ENCODE measurements at regions not wholly inside any gene's neighbourhood (a gene's known extent, or its start where the extent isn't known, plus 50 kb on each side); places are given as distances from the start of the nearest gene placed in this dataset.
A peak's percentile ranks its signal among the peaks of the same experiment; 100 is the strongest.

DNA sequence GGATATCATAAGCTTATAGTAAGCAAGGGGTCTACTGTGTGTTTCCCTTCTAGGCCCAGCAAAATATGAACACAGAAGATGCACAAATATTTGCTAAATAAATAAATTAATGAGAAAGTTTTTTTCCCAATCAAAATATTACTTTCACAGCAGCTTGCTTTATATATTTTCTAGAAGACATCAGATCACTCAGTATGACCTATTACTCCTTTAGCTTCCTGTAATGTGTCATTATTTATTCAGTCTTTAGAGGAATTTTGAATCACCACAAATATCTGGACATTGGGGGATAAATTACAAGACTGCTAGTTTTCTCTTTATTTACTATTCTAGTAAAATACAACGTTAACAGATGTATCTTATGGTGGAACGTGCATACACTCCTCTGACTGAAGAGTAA, 765.8 kb upstream of the POM121L12 start:
- H3K9me2 ChIP-seq (replicated peaks; ENCODE audit: control insufficient read depth, low read length) = no peaks in the 10 kb centered on the region
- H3F3A ChIP-seq (ENCODE audit: control insufficient read depth, insufficient read depth) = no peaks in the 10 kb centered on the region
- no peaks in the 10 kb centered on the region for H3K4me1 ChIP-seq (ENCODE audit: control insufficient read depth, low read length)
- TF ChIP-seq, protein P1, sequence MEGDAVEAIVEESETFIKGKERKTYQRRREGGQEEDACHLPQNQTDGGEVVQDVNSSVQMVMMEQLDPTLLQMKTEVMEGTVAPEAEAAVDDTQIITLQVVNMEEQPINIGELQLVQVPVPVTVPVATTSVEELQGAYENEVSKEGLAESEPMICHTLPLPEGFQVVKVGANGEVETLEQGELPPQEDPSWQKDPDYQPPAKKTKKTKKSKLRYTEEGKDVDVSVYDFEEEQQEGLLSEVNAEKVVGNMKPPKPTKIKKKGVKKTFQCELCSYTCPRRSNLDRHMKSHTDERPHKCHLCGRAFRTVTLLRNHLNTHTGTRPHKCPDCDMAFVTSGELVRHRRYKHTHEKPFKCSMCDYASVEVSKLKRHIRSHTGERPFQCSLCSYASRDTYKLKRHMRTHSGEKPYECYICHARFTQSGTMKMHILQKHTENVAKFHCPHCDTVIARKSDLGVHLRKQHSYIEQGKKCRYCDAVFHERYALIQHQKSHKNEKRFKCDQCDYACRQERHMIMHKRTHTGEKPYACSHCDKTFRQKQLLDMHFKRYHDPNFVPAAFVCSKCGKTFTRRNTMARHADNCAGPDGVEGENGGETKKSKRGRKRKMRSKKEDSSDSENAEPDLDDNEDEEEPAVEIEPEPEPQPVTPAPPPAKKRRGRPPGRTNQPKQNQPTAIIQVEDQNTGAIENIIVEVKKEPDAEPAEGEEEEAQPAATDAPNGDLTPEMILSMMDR (IDR thresholded peaks at IDR 0.05; ENCODE audit: low read depth, low read length, poor library complexity, severe bottlenecking) = no peak
- TF ChIP-seq EZH2phosphoT487 (IDR thresholded peaks at IDR 0.05; ENCODE audit: borderline replicate concordance, low read length) = no peak
- H3K4me2 ChIP-seq (ENCODE audit: low read length) = no peak overlapping the region
- no peak overlapping the region for H3K4me3 ChIP-seq (ENCODE audit: low read length)
- no peaks in the 10 kb centered on the region for H4K20me1 ChIP-seq (ENCODE audit: control insufficient read depth, insufficient read depth, low read depth, low read length)
- no peaks in the 10 kb centered on the region for H3K79me2 ChIP-seq (ENCODE audit: control insufficient read depth, low read length)
- no peak overlapping the region for H3K27ac ChIP-seq (ENCODE audit: low read depth, low read length)
- H3K36me3 ChIP-seq (ENCODE audit: control insufficient read depth, low read length) = no peaks in the 10 kb centered on the region
- no peaks in the 10 kb centered on the region for H3K27me3 ChIP-seq (ENCODE audit: control insufficient read depth, low read length)
- H3K9me3 ChIP-seq (ENCODE audit: control insufficient read depth, insufficient read depth, low read length) = peaks cover 13% of the 10 kb centered on the region; the same call in 1 of the 2 replicates

GRCh38 chr7:52261057-52261456, 774.4 kb upstream of the POM121L12 start:
- no peaks in the 10 kb centered on the region for H4K20me1 ChIP-seq (ENCODE audit: control insufficient read depth, insufficient read depth, low read depth, low read length)
- H3K9me2 ChIP-seq (replicated peaks; ENCODE audit: control insufficient read depth, low read length) = no peaks in the 10 kb centered on the region
- H3K9me3 ChIP-seq (ENCODE audit: control insufficient read depth, insufficient read depth, low read length) = peaks cover 7% of the 10 kb centered on the region; the same call in 1 of the 2 replicates
- no peak overlapping the region for H3K4me3 ChIP-seq (ENCODE audit: low read length)
- no peaks in the 10 kb centered on the region for H3K79me2 ChIP-seq (ENCODE audit: control insufficient read depth, low read length)
- 0 out of 2 replicates have a peak, but pooled peaks cover 4% of the 10 kb centered on the region for H3K4me1 ChIP-seq (ENCODE audit: control insufficient read depth, low read length)
- TF ChIP-seq, protein P1 (IDR thresholded peaks at IDR 0.05; ENCODE audit: low read depth, low read length, poor library complexity, severe bottlenecking) = no peak
- TF ChIP-seq EZH2phosphoT487 (IDR thresholded peaks at IDR 0.05; ENCODE audit: borderline replicate concordance, low read length) = no peak
- H3K27me3 ChIP-seq (ENCODE audit: control insufficient read depth, low read length) = no peaks in the 10 kb centered on the region
- H3K4me2 ChIP-seq (ENCODE audit: low read length) = no peak overlapping the region
- H3K36me3 ChIP-seq (ENCODE audit: control insufficient read depth, low read length) = no peaks in the 10 kb centered on the region
- no peaks in the 10 kb centered on the region for H3F3A ChIP-seq (ENCODE audit: control insufficient read depth, insufficient read depth)
- no peak overlapping the region for H3K27ac ChIP-seq (ENCODE audit: low read depth, low read length)

- H3K27ac ChIP-seq (ENCODE audit: low read depth, low read length) = no peak overlapping the region
- H3K79me2 ChIP-seq (ENCODE audit: control insufficient read depth, low read length) = no peaks in the 10 kb centered on the region
- H3K4me2 ChIP-seq (ENCODE audit: low read length) = no peak overlapping the region
- H3K9me2 ChIP-seq (replicated peaks; ENCODE audit: control insufficient read depth, low read length) = no peaks in the 10 kb centered on the region
- H4K20me1 ChIP-seq (ENCODE audit: control insufficient read depth, insufficient read depth, low read depth, low read length) = no peaks in the 10 kb centered on the region
- no peaks in the 10 kb centered on the region for H3F3A ChIP-seq (ENCODE audit: control insufficient read depth, insufficient read depth)
- 0 out of 2 replicates have a peak, but pooled peaks cover 4% of the 10 kb centered on the region for H3K4me1 ChIP-seq (ENCODE audit: control insufficient read depth, low read length)
- H3K36me3 ChIP-seq (ENCODE audit: control insufficient read depth, low read length) = no peaks in the 10 kb centered on the region
- no peak for TF ChIP-seq EZH2phosphoT487 (IDR thresholded peaks at IDR 0.05; ENCODE audit: borderline replicate concordance, low read length)
- TF ChIP-seq, protein P1 (IDR thresholded peaks at IDR 0.05; ENCODE audit: low read depth, low read length, poor library complexity, severe bottlenecking) = peak; percentile 39
- no peak overlapping the region for H3K4me3 ChIP-seq (ENCODE audit: low read length)
- peaks cover 7% of the 10 kb centered on the region; the same call in 1 of the 2 replicates for H3K9me3 ChIP-seq (ENCODE audit: control insufficient read depth, insufficient read depth, low read length)
- H3K27me3 ChIP-seq (ENCODE audit: control insufficient read depth, low read length) = no peaks in the 10 kb centered on the region
Measured at GRCh38 chr7:52260046-52260665, 775.3 kb upstream of the POM121L12 start.

Data from DOHH2 (cell line).